Fibroblast of skin of abdomen (primary cell): ENCODE measurements at regions not wholly inside any gene's neighbourhood (a gene's known extent, or its start where the extent isn't known, plus 50 kb on each side); places are given as distances from the start of the nearest gene placed in this dataset.

Experiments used
- DNase-seq: peaks from one replicate; pipeline ENCODE4 v3.0.0-alpha.2; 2013

DNA sequence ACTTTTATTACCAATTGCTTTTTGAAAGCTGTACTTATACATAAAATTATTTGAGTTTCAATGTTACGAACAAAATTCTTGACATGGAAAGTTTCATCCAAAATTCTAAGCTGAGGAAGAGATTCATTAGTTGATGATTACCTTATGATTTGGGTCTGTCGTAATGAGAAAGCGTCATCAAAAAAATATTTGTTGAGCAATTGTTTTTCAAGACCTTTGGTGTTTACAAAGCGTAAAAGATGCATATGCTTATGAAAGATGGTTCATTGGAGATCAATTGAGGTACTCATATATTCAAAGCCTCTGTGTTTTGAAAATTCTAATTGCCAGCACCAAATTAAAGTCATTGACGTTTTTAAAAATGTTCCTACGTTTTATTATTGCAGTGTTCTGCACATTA, 110.5 kb upstream of the DOK5 start:
- DNase-seq, result no peak

GRCh38 chr20:54366669-54367344, 108.6 kb upstream of the DOK5 start:
- DNase-seq, result no peak

- DNase-seq, result peak; percentile 4
Measured at GRCh38 chr20:54368570-54368969, 106.8 kb upstream of the DOK5 start.

GRCh38 chr20:54372313-54372712, 103.1 kb upstream of the DOK5 start:
- no peak for DNase-seq

GRCh38 chr20:54377992-54378773, 97.2 kb upstream of the DOK5 start:
- DNase-seq, result no peak

- DNase-seq, result no peak
Measured at GRCh38 chr20:54379893-54380584, 95.4 kb upstream of the DOK5 start.

DNA sequence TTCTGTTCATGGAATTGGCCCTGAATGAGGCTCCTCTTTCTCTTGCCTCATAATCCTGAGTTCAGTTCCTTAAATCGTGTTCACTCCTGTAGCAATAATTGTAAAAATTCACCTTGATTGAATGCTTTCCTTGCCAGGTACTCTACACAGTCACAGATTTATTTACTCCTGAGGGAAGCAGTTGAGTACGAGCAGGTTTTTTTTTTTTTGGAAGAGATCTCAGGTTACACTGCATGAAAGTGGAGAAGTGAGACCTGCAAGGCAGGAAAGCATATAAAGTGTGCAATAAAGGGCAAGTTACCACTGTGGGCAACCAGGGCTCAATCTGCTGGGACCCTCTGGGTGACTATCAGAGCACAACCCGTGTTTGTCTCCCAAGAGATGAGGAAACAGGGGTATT, 93.0 kb upstream of the DOK5 start:
- no peak for DNase-seq

GRCh38 chr20:54385746-54386145, 89.6 kb upstream of the DOK5 start:
- no peak for DNase-seq

GRCh38 chr20:54389596-54390280, 85.7 kb upstream of the DOK5 start:
- DNase-seq, result no peak

DNA sequence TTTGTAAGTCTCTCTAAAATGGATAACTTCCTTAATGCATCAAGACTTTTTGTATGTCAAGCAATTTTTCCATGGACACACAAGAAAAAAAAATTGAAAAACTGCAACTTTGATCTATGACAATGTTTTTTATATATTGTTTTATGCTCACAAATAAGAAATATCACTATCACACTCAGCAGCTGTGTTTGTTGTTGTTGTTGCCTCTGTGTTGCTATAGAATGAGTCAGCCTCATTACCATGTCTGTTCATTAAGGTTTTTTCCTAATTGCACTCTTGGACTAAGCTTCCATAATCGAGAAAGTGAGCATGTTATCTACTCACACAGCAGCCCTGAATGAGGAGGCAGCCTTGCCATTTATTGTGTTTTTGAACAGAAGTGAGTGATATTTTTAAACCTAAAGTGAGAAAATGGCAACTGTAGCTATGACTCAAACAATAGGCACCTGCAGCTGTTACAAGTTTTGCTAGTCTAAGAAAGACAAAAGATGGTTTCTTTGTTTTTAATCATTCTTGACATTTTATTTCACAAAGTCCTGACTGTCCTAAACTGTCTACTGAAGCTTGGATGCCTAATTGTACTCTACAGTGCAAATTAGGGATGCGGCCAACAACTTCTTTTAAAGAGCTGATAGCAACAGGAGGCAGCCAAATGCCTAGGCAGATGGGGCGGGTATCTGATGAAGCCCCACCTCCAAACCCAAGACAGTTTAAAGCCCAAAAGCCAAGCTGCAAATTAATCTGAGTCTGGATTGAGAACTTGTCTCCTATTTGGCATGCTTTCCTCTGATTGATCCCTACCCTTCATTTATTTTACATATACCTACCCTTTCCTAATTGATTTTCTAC, 77.9 kb upstream of the DOK5 start:
- no peak for DNase-seq

GRCh38 chr20:54398814-54399213, 76.6 kb upstream of the DOK5 start:
- no peak for DNase-seq

DNA sequence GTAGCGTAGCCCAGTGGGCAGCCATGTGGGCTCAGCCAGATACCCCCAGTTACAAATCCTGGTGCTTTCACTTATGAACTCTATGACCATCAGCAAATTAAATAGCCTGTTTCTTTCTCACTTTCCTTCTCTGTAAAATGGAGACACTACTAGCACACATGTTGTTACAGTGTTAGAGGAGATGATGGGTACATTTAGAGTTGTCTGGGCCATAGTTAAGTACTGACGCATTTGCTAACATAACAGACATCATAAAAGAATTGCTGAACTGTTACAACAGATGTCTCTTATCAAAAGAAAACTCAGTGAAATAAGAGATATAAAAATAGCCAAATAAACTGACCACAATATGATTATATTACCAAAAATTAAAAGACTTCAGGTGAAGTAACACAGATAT, 69.9 kb upstream of the DOK5 start:
- no peak for DNase-seq

DNA sequence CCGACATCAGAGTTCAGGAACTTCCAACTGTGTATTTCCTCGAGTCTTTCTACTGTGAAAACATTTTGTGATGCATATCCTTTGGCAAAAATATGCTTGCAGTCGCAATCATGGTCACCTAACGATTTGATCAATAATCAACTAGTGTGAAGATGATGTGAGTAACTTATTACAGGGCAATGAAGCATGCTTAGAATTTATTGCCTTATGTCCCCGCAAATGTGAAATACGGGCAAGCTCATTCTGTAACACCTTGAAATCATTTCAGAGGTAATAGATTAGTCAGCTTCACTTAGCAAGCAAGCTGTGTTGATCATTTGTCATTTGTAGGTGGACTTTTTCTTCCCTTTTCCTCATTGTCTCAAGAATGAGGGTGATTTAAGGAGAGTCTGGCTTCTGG, 67.9 kb upstream of the DOK5 start:
- DNase-seq, result no peak

DNA sequence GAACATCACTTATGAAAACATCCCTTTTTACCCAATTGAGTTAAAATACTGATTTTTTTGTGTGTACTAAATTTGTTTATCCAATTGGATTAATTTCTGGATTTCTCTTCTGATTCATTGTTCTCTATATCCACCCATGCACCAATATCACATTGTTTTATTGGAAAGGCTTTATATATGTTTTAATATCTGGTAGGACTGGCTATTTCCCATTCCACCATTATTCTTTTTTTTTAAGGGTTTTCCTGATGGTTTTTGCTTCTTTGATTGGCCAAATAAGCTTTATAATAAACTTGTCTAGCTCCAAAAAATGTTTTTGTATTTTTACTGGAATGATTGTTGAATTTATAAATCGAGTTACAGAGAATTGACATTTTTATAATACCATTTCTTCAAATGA, 59.4 kb upstream of the DOK5 start:
- DNase-seq, result no peak

- DNase-seq, result no peak
Measured at GRCh38 chr20:54416770-54417169, 58.6 kb upstream of the DOK5 start.

- no peak for DNase-seq
Measured at GRCh38 chr20:54419531-54419930, 55.9 kb upstream of the DOK5 start.
